Neuronal stem cell (in vitro differentiated cells): ENCODE measurements at regions not wholly inside any gene's neighbourhood (a gene's known extent, or its start where the extent isn't known, plus 50 kb on each side); places are given as distances from the start of the nearest gene placed in this dataset.
"Not testable (repeated sequence)": the region's sequence is repeated elsewhere in the genome, so short reads cannot be mapped to it uniquely, and the experiment has no call there.

ENCODE experiments used
- DNase-seq: peaks from one replicate; pipeline ENCODE4 v3.0.0-alpha.2; 2013; ENCODE audit warnings: low spot score
- H2AFZ ChIP-seq: one replicate; pipeline ENCODE4 v1.6.1; 2013; ENCODE audit warnings: mild to moderate bottlenecking, low read length, inconsistent platforms
- H2AK5ac ChIP-seq: 2 replicates; pipeline ENCODE4 v1.6.1; 2013; ENCODE audit warnings: low read depth, mild to moderate bottlenecking, inconsistent platforms, low read length, moderate library complexity, mixed read lengths
- H2BK120ac ChIP-seq: 2 replicates; pipeline ENCODE4 v1.6.1; 2013; ENCODE audit warnings: low read depth, mild to moderate bottlenecking, inconsistent platforms, low read length, moderate library complexity, mixed read lengths
- H2BK12ac ChIP-seq: one replicate; pipeline ENCODE4 v1.6.1; 2013; ENCODE audit warnings: low read length, inconsistent platforms
- H2BK15ac ChIP-seq: 2 replicates; pipeline ENCODE4 v1.6.1; 2013; ENCODE audit warnings: mild to moderate bottlenecking, low read length, inconsistent platforms, mixed read lengths
- H2BK5ac ChIP-seq: one replicate; pipeline ENCODE4 v1.6.1; 2013; ENCODE audit warnings: inconsistent platforms, mild to moderate bottlenecking, low read length, moderate library complexity
- H3K14ac ChIP-seq: one replicate; pipeline ENCODE4 v1.6.1; 2013; ENCODE audit warnings: low read length, inconsistent platforms
- H3K18ac ChIP-seq: 2 replicates; pipeline ENCODE4 v1.6.1; 2013; ENCODE audit warnings: low read length, inconsistent platforms
- H3K23ac ChIP-seq: 2 replicates; pipeline ENCODE4 v1.6.1; 2013; ENCODE audit warnings: low read depth, mild to moderate bottlenecking, mixed read lengths, low read length, inconsistent platforms; ENCODE audit not compliant: poor library complexity
- H3K27ac ChIP-seq: replicated peaks from 3 replicates; pipeline ENCODE4 v1.5.1; 2013; ENCODE audit warnings: low read length, inconsistent platforms
- H3K27me3 ChIP-seq, 3 experiments: 2 replicates each; pipeline ENCODE4 v1.6.1; 2013; ENCODE audit warnings: low read length in 3 of 3, mild to moderate bottlenecking in 2 of 3, inconsistent platforms in 1 of 3, low read depth in 1 of 3, mixed read lengths in 1 of 3, moderate library complexity in 1 of 3; ENCODE audit not compliant: control insufficient read depth in 3 of 3, insufficient read depth in 3 of 3
- H3K36me3 ChIP-seq, 2 donors: replicated peaks in 1 of 2; 2 replicates each; pipeline ENCODE4 v1.6.1; 2013; ENCODE audit warnings: low read length in 2 of 2; ENCODE audit not compliant: control insufficient read depth in 2 of 2, insufficient read depth in 2 of 2
- H3K4ac ChIP-seq: 2 replicates; pipeline ENCODE4 v1.6.1; 2013; ENCODE audit warnings: inconsistent platforms, mild to moderate bottlenecking, low read length, moderate library complexity
- H3K4me1 ChIP-seq, 2 donors: 1 replicate in 1 of 2; 2 replicates in 1 of 2; pipeline ENCODE4 v1.6.1; 2013; ENCODE audit warnings: low read length in 2 of 2, low read depth in 1 of 2; ENCODE audit not compliant: control insufficient read depth in 2 of 2, insufficient read depth in 1 of 2
- H3K4me2 ChIP-seq: one replicate; pipeline ENCODE4 v1.6.1; 2013; ENCODE audit warnings: mild to moderate bottlenecking, low read length, inconsistent platforms; ENCODE audit not compliant: insufficient read depth, poor library complexity, severe bottlenecking
- H3K4me3 ChIP-seq, 2 donors: 2 replicates each; pipeline ENCODE4 v1.5.1; 2013; ENCODE audit warnings: low read length in 2 of 2, mild to moderate bottlenecking in 2 of 2, inconsistent platforms in 1 of 2, moderate library complexity in 1 of 2
- H3K79me1 ChIP-seq: one replicate; pipeline ENCODE4 v1.6.1; 2013; ENCODE audit warnings: low read depth, mild to moderate bottlenecking, inconsistent platforms, low read length, moderate library complexity
- H3K9ac ChIP-seq: one replicate; pipeline ENCODE4 v1.6.1; 2013; ENCODE audit warnings: mild to moderate bottlenecking, low read depth, low read length, inconsistent platforms; ENCODE audit not compliant: poor library complexity
- H3K9me3 ChIP-seq, 2 donors: replicated peaks in 1 of 2; 2 replicates each; pipeline versions ENCODE3 to v1.6.1; 2013; ENCODE audit warnings: low read length in 2 of 2, mild to moderate bottlenecking in 2 of 2, inconsistent platforms in 1 of 2, low read depth in 1 of 2, mixed read lengths in 1 of 2, moderate library complexity in 1 of 2; ENCODE audit not compliant: control insufficient read depth in 2 of 2, insufficient read depth in 1 of 2
- H4K8ac ChIP-seq: one replicate; pipeline ENCODE4 v1.6.1; 2013; ENCODE audit warnings: low read depth, mild to moderate bottlenecking, inconsistent platforms, low read length, moderate library complexity
- H4K91ac ChIP-seq: one replicate; pipeline ENCODE4 v1.6.1; 2013; ENCODE audit warnings: low read length, low read depth, mild to moderate bottlenecking, inconsistent platforms; ENCODE audit not compliant: poor library complexity
- whole genome bisulfite sequencing, 2 donors: extraction: QIAGEN DNeasy Blood & Tissue Kit; methylation state at CpG; one replicate each; pipeline ENCODE4 v1.1.7; 2013; ENCODE audit warnings: missing lambda C conversion rate in 2 of 2, mixed read lengths in 1 of 2; ENCODE audit not compliant: insufficient read length in 2 of 2, insufficient replicate concordance in 1 of 2; ENCODE audit errors: extremely low coverage in 2 of 2; 5-methylcytosine and 5-hydroxymethylcytosine counted together

DNA sequence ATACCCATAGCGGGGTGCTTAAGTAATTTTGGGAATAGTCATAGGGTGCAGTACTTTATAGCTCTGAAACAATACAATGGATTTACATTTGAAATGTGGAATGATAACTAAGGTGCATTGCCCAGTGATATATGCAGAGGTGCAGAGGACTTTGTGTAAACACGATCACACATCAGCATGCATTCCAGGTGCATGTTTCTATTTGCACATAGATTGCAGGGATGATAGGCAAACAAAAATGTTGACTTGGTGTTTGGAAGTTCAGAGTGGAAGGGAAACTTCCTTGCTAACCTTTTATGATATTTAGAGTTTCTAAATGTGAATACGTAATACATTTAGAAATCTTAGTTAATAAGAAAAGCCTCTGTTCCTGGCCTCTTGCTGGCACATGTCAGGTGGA lies 941.5 kb downstream of the TUBA3C start:
- H3K4me1 ChIP-seq, H3K27ac ChIP-seq, H2BK120ac ChIP-seq, H3K18ac ChIP-seq, H2AFZ ChIP-seq, H3K14ac ChIP-seq, H4K91ac ChIP-seq, H3K36me3 ChIP-seq, H2BK15ac ChIP-seq, H3K23ac ChIP-seq, H3K4me3 ChIP-seq, H3K79me1 ChIP-seq, H3K4me2 ChIP-seq, H3K4ac ChIP-seq, H2BK12ac ChIP-seq, H4K8ac ChIP-seq, H2BK5ac ChIP-seq, H3K27me3 ChIP-seq, H2AK5ac ChIP-seq, H3K9ac ChIP-seq, DNase-seq: not testable (repeated sequence)
- peaks cover 3 to 24% of the 10 kb centered on the region in 2 donors for H3K9me3 ChIP-seq
- WGBS, 2 donors, result no CpG with 5 or more reads among the region's 3 CpGs

DNA sequence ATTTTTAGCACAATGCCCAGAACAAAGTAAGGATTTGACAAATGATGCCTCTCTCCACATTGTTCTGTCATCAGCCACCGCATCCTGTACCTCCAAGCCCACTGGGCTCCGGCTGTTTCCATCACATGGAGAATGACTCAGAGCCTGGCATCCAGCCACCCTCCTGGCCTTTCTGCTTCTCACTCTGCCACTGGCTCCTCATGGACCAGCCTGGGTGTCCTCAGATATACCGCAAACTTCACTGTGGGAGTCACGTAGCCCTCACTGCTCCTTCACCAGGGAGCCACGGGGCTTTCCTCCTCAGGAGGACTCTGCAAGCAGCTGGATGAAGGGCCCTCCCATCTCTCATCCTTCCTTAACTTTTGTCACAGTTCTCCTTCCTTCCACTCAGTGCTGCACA lies 943.0 kb downstream of the TUBA3C start:
- not testable (repeated sequence) for H3K27ac ChIP-seq, H3K4me1 ChIP-seq, H3K79me1 ChIP-seq, DNase-seq, H2BK12ac ChIP-seq, H2BK15ac ChIP-seq, H2AK5ac ChIP-seq, H2AFZ ChIP-seq, H3K4ac ChIP-seq, H3K36me3 ChIP-seq, H3K27me3 ChIP-seq, H3K23ac ChIP-seq, H3K18ac ChIP-seq, H3K4me2 ChIP-seq, H4K91ac ChIP-seq, H4K8ac ChIP-seq, H2BK120ac ChIP-seq, H2BK5ac ChIP-seq, H3K14ac ChIP-seq, H3K4me3 ChIP-seq, H3K9ac ChIP-seq
- no CpG with 5 or more reads among the region's 5 CpGs for WGBS, 2 donors
- peaks cover 7 to 38% of the 10 kb centered on the region in 2 donors for H3K9me3 ChIP-seq

DNA sequence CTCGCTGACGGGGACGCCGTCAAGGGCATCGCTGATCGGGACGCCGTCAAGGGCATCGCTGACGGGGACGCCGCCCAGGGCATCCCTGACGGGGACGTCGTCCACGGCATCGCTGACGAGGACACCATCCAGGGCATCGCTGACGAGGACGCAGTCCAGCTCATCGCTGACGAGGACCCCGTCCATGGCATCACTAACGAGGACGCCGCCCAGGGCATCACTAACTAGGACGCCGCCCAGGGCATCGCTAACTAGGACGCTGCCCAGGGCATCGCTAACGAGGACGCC lies 945.2 kb downstream of the TUBA3C start:
- Histone ChIP-seq H4K8ac (no peak overlapping the region), H4K91ac (no peak overlapping the region), H3K23ac (peak overlapping the region; percentile 73), H3K79me1 (peaks cover 12% of the 10 kb centered on the region), H2BK12ac (no peak overlapping the region), H3K4me3 (peak overlapping the region in 1 of 2 donors; percentile 69), H3K18ac (no peak overlapping the region), H3K14ac (peak overlapping the region; percentile 38), H3K27me3 (no peaks in the 10 kb centered on the region), H3K4me1 (no peaks in the 10 kb centered on the region), H3K9me3 (peaks cover 7 to 51% of the 10 kb centered on the region in 2 donors), H2BK120ac (no peak overlapping the region), H3K36me3 (no peaks in the 10 kb centered on the region), H3K4ac (peak overlapping the region; percentile 37), H3K27ac (no peak overlapping the region), H3K4me2 (no peak overlapping the region), H2AK5ac (no peak overlapping the region), H2BK5ac (peak overlapping the region; percentile 24), H2BK15ac (no peak overlapping the region), H3K9ac (peak overlapping the region; percentile 60), H2AFZ (no peak overlapping the region)
- WGBS, 2 donors, result no CpG with 5 or more reads among the region's 34 CpGs
- DNase-seq, result no peak

DNA sequence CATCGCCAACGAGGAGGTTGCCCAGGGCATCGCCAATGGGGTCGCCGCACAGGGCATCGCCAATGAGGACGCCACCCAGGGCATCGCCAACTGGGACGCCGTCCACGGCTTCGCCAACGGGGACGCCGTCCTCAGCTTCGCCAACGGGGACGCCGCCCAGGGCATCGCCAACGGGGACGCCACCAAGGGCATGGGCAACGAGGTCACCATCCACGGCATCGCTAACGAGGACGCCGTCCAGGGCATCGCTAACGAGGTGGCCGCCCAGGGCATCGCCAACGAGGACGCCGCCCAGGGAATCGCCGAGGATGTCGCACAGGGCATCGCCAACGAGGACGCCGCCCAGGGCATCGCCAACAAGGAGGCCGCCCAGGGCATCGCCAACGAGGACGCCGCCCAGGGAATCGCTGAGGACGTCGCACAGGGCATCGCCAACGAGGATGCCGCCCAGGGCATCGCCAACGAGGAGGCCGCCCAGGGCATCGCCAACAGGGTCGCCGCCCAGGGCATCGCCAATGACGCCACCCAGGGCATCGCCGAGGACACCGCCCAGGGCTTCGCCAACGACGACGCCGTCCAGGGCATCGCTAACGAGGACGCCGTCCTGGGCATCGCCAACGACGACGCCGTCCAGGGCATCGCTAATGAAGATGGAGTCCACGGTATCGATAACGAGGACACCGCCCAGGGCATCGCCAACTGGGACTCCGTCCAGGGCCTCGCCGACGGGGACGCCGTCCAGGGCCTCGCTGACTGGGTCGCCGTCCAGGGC lies 945.7 kb downstream of the TUBA3C start:
- Histone ChIP-seq H3K4ac (peak overlapping the region; percentile 37), H2BK12ac (peak overlapping the region; percentile 22), H2BK5ac (peak overlapping the region; percentile 53), H4K8ac (peak overlapping the region; percentile 82), H3K79me1 (peaks cover 12% of the 10 kb centered on the region), H3K36me3 (no peaks in the 10 kb centered on the region), H2BK15ac (no peak overlapping the region), H3K4me1 (no peaks in the 10 kb centered on the region), H3K27ac (no peak overlapping the region), H3K9ac (peak overlapping the region; percentile 81), H3K27me3 (no peaks in the 10 kb centered on the region), H3K23ac (peak overlapping the region; percentile 73), H3K18ac (no peak overlapping the region), H3K14ac (peak overlapping the region; percentile 47), H3K9me3 (peaks cover 7 to 51% of the 10 kb centered on the region in 2 donors), H4K91ac (peak overlapping the region; percentile 24), H3K4me2 (peak overlapping the region; percentile 11), H2AFZ (no peak overlapping the region), H3K4me3 (peak overlapping the region in 1 of 2 donors; percentile 49), H2AK5ac (no peak overlapping the region), H2BK120ac (no peak overlapping the region)
- DNase-seq, result no peak
- WGBS, 2 donors, result no CpG with 5 or more reads among the region's 94 CpGs
